ENCODE measurements at regions not wholly inside any gene's neighbourhood (a gene's known extent, or its start where the extent isn't known, plus 50 kb on each side); places are given as distances from the start of the nearest gene placed in this dataset.

GRCh38 chr9:115169003-115169402 lies 51.0 kb upstream of the TNC start:
- H3F3A ChIP-seq (ENCODE audit: insufficient read depth): no peaks in the 10 kb centered on the region
- H3K9me2 ChIP-seq (replicated peaks; ENCODE audit: insufficient read depth, low read length): no peaks in the 10 kb centered on the region
- no peaks in the 10 kb centered on the region for H3K36me3 ChIP-seq (ENCODE audit: low read length)
- H3K9ac ChIP-seq (ENCODE audit: low read length): no peak overlapping the region
- TF ChIP-seq EZH2phosphoT487 (conservative IDR thresholded peaks at IDR 0.05; ENCODE audit: low read length) (no peak), CTCF (IDR thresholded peaks at IDR 0.05; ENCODE audit: insufficient read depth, low read length, poor library complexity, severe bottlenecking) (no peak)
- H3K27me3 ChIP-seq (ENCODE audit: low read length): no peaks in the 10 kb centered on the region
- H3K4me3 ChIP-seq (ENCODE audit: insufficient read depth, low read length, poor library complexity, severe bottlenecking): no peak overlapping the region
- H3K79me2 ChIP-seq (ENCODE audit: insufficient read depth, low read length): no peaks in the 10 kb centered on the region
- no peak overlapping the region for H3K27ac ChIP-seq (ENCODE audit: low read depth, low read length)
- no peaks in the 10 kb centered on the region for H3K9me3 ChIP-seq (ENCODE audit: insufficient read depth, low read length)
- no peak overlapping the region for H2AFZ ChIP-seq (ENCODE audit: low read depth, low read length, severe bottlenecking)
- no peaks in the 10 kb centered on the region for H4K20me1 ChIP-seq (ENCODE audit: low read depth, low read length)
- no peak overlapping the region for H3K4me2 ChIP-seq (ENCODE audit: low read depth, low read length, poor library complexity, severe bottlenecking)

- Histone ChIP-seq H3K4me2 (ENCODE audit: low read depth, low read length, poor library complexity, severe bottlenecking) (no peak overlapping the region), H3K4me3 (ENCODE audit: insufficient read depth, low read length, poor library complexity, severe bottlenecking) (no peak overlapping the region), H3F3A (ENCODE audit: insufficient read depth) (no peaks in the 10 kb centered on the region), H4K20me1 (ENCODE audit: low read depth, low read length) (no peaks in the 10 kb centered on the region), H3K9me2 (replicated peaks; ENCODE audit: insufficient read depth, low read length) (no peaks in the 10 kb centered on the region), H3K9ac (ENCODE audit: low read length) (no peak overlapping the region), H3K36me3 (ENCODE audit: low read length) (no peaks in the 10 kb centered on the region), H3K27me3 (ENCODE audit: low read length) (no peaks in the 10 kb centered on the region), H3K27ac (ENCODE audit: low read depth, low read length) (no peak overlapping the region), H3K79me2 (ENCODE audit: insufficient read depth, low read length) (no peaks in the 10 kb centered on the region), H3K9me3 (ENCODE audit: insufficient read depth, low read length) (no peaks in the 10 kb centered on the region), H2AFZ (ENCODE audit: low read depth, low read length, severe bottlenecking) (no peak overlapping the region)
- TF ChIP-seq CTCF (IDR thresholded peaks at IDR 0.05; ENCODE audit: insufficient read depth, low read length, poor library complexity, severe bottlenecking): no peak
- TF ChIP-seq EZH2phosphoT487 (conservative IDR thresholded peaks at IDR 0.05; ENCODE audit: low read length): no peak
These were observed 52.6 kb upstream of the TNC start for GRCh38 chr9:115170358-115171073.

- no peak overlapping the region for H3K9ac ChIP-seq (ENCODE audit: low read length)
- no peaks in the 10 kb centered on the region for H3K9me3 ChIP-seq (ENCODE audit: insufficient read depth, low read length)
- no peak overlapping the region for H3K27ac ChIP-seq (ENCODE audit: low read depth, low read length)
- no peaks in the 10 kb centered on the region for H3K79me2 ChIP-seq (ENCODE audit: insufficient read depth, low read length)
- no peaks in the 10 kb centered on the region for H3F3A ChIP-seq (ENCODE audit: insufficient read depth)
- TF ChIP-seq EZH2phosphoT487 (conservative IDR thresholded peaks at IDR 0.05; ENCODE audit: low read length) (no peak), CTCF (IDR thresholded peaks at IDR 0.05; ENCODE audit: insufficient read depth, low read length, poor library complexity, severe bottlenecking) (no peak)
- H2AFZ ChIP-seq (ENCODE audit: low read depth, low read length, severe bottlenecking): no peak overlapping the region
- H3K36me3 ChIP-seq (ENCODE audit: low read length): no peaks in the 10 kb centered on the region
- no peaks in the 10 kb centered on the region for H4K20me1 ChIP-seq (ENCODE audit: low read depth, low read length)
- no peaks in the 10 kb centered on the region for H3K27me3 ChIP-seq (ENCODE audit: low read length)
- no peaks in the 10 kb centered on the region for H3K9me2 ChIP-seq (replicated peaks; ENCODE audit: insufficient read depth, low read length)
- no peak overlapping the region for H3K4me3 ChIP-seq (ENCODE audit: insufficient read depth, low read length, poor library complexity, severe bottlenecking)
- H3K4me2 ChIP-seq (ENCODE audit: low read depth, low read length, poor library complexity, severe bottlenecking): no peak overlapping the region
These were observed 54.0 kb upstream of the TNC start for GRCh38 chr9:115171921-115172388.
